HG02938 (cell line): ENCODE measurements at regions not wholly inside any gene's neighbourhood (a gene's known extent, or its start where the extent isn't known, plus 50 kb on each side); places are given as distances from the start of the nearest gene placed in this dataset.

Source experiments
- ATAC-seq: cut with Tn5 transposase; IDR thresholded peaks from one replicate; pipeline ENCODE4 v1.9.1; 2021; ENCODE audit warnings: mild to moderate bottlenecking, moderate library complexity; ENCODE audit not compliant: unreplicated experiment

- no peak for ATAC-seq
Measured at GRCh38 chr3:68328049-68328448, 604.3 kb downstream of the TAFA4 start.

GRCh38 chr3:68315964-68316363 is 616.4 kb downstream of the TAFA4 start:
- ATAC-seq, result no peak

GRCh38 chr3:68315546-68315945 is 616.8 kb downstream of the TAFA4 start:
- ATAC-seq, result no peak

GRCh38 chr3:68306571-68306970 is 625.8 kb downstream of the TAFA4 start:
- no peak for ATAC-seq

GRCh38 chr3:68295457-68295856 is 636.9 kb downstream of the TAFA4 start:
- ATAC-seq, result no peak

- no peak for ATAC-seq
Measured at GRCh38 chr3:68290333-68290732, 635.9 kb upstream of the SUCLG2 start.

- ATAC-seq, result no peak
Measured at GRCh38 chr3:68288085-68288484, 633.7 kb upstream of the SUCLG2 start.

- ATAC-seq, result no peak
Measured at GRCh38 chr3:68287101-68287500, 632.7 kb upstream of the SUCLG2 start.

- no peak for ATAC-seq
Measured at GRCh38 chr3:68274286-68274685, 619.9 kb upstream of the SUCLG2 start.

GRCh38 chr3:68271145-68271544 is 616.7 kb upstream of the SUCLG2 start:
- no peak for ATAC-seq

GRCh38 chr3:68256635-68257223 is 602.3 kb upstream of the SUCLG2 start:
- no peak for ATAC-seq

GRCh38 chr3:68249265-68249664 is 594.9 kb upstream of the SUCLG2 start:
- ATAC-seq, result no peak

GRCh38 chr3:68242606-68243005 is 588.2 kb upstream of the SUCLG2 start:
- ATAC-seq, result no peak

- no peak for ATAC-seq
Measured at GRCh38 chr3:68239542-68239941, 585.1 kb upstream of the SUCLG2 start.

GRCh38 chr3:68234076-68234780 is 579.8 kb upstream of the SUCLG2 start:
- ATAC-seq, result no peak

- no peak for ATAC-seq
Measured at GRCh38 chr3:68228856-68229255, 574.4 kb upstream of the SUCLG2 start.

GRCh38 chr3:68220832-68221231 is 566.4 kb upstream of the SUCLG2 start:
- no peak for ATAC-seq

- ATAC-seq, result no peak
Measured at GRCh38 chr3:68211637-68212036, 557.2 kb upstream of the SUCLG2 start.

- no peak for ATAC-seq
Measured at GRCh38 chr3:68210635-68211034, 556.2 kb upstream of the SUCLG2 start.

GRCh38 chr3:68207327-68207726 is 552.9 kb upstream of the SUCLG2 start:
- peak; percentile 70 for ATAC-seq

- ATAC-seq, result no peak
Measured at GRCh38 chr3:68206524-68207117, 552.2 kb upstream of the SUCLG2 start.

- ATAC-seq, result no peak
Measured at GRCh38 chr3:68186733-68187132, 532.3 kb upstream of the SUCLG2 start.
